Stimulated activated naive CD8-positive, alpha-beta T cell treated with anti-CD3 and anti-CD28 coated beads, Interleukin-15, amount 100 ng/mL, for 72 hours (primary cell): ENCODE measurements at regions not wholly inside any gene's neighbourhood (a gene's known extent, or its start where the extent isn't known, plus 50 kb on each side); places are given as distances from the start of the nearest gene placed in this dataset.
"Not testable (repeated sequence)": the region's sequence is repeated elsewhere in the genome, so short reads cannot be mapped to it uniquely, and the experiment has no call there.

Experiments
- ATAC-seq: fragments of 150-1000 bp; cut with Tn5 transposase; 2 replicates; pipeline ENCODE4 v1.10.0; 2021; ENCODE audit warnings: mild to moderate bottlenecking, moderate library complexity
- DNase-seq, 2 donors: peaks; one replicate each; pipeline ENCODE4 v3.0.0; 2021 to 2022
- H3K27ac Mint-ChIP-seq, 2 donors: one replicate each; pipeline ENCODE4 v1.8.0; 2022; ENCODE audit warnings: mild to moderate bottlenecking in 2 of 2, mixed read lengths in 2 of 2, moderate library complexity in 2 of 2
- H3K27me3 Mint-ChIP-seq: one replicate; pipeline ENCODE4 v1.8.0; 2022; ENCODE audit warnings: mixed read lengths
- H3K4me1 Mint-ChIP-seq: one replicate; pipeline ENCODE4 v1.8.0; 2022; ENCODE audit warnings: mild to moderate bottlenecking, mixed read lengths
- H3K4me3 Mint-ChIP-seq, 2 donors: one replicate each; pipeline ENCODE4 v1.8.0; 2022; ENCODE audit warnings: mild to moderate bottlenecking in 2 of 2, mixed read lengths in 2 of 2, moderate library complexity in 1 of 2
- H3K9me3 Mint-ChIP-seq, 2 donors: one replicate each; pipeline ENCODE4 v1.8.0; 2022; ENCODE audit warnings: mixed read lengths in 2 of 2

- Mint-ChIP-seq H3K4me1 (no peaks in the 10 kb centered on the region), H3K27me3 (no peaks in the 10 kb centered on the region), H3K27ac (no peak overlapping the region), H3K4me3 (no peak overlapping the region), H3K9me3 (peaks cover 0 to 8% of the 10 kb centered on the region in 2 donors)
- ATAC-seq (no peak), DNase-seq (no peak)
These were observed 205.3 kb downstream of the ZIC4 start for GRCh38 chr3:147201086-147201485.

- peaks cover 0 to 8% of the 10 kb centered on the region in 2 donors for H3K9me3 Mint-ChIP-seq
- no peak for ATAC-seq
- H3K27ac Mint-ChIP-seq: no peak overlapping the region
- no peaks in the 10 kb centered on the region for H3K4me1 Mint-ChIP-seq
- no peak overlapping the region for H3K4me3 Mint-ChIP-seq
- H3K27me3 Mint-ChIP-seq: no peaks in the 10 kb centered on the region
- no peak for DNase-seq
These were observed 205.8 kb downstream of the ZIC4 start for GRCh38 chr3:147200545-147200944.

- Mint-ChIP-seq H3K4me1 (no peaks in the 10 kb centered on the region), H3K27ac (no peak overlapping the region), H3K9me3 (no peaks in the 10 kb centered on the region), H3K4me3 (no peak overlapping the region), H3K27me3 (no peaks in the 10 kb centered on the region)
- DNase-seq: no peak
- ATAC-seq: no peak
These were observed 208.6 kb downstream of the ZIC4 start for GRCh38 chr3:147197739-147198138.

GRCh38 chr3:147195887-147196286 is 210.5 kb downstream of the ZIC4 start:
- DNase-seq: no peak
- H3K9me3 Mint-ChIP-seq: no peaks in the 10 kb centered on the region
- no peaks in the 10 kb centered on the region for H3K4me1 Mint-ChIP-seq
- no peak for ATAC-seq
- no peaks in the 10 kb centered on the region for H3K27me3 Mint-ChIP-seq
- no peak overlapping the region for H3K27ac Mint-ChIP-seq
- H3K4me3 Mint-ChIP-seq: no peak overlapping the region

- ATAC-seq: no peak
- no peak overlapping the region for H3K4me3 Mint-ChIP-seq
- H3K4me1 Mint-ChIP-seq: no peaks in the 10 kb centered on the region
These were observed 214.5 kb downstream of the ZIC4 start for GRCh38 chr3:147191795-147192385.

GRCh38 chr3:147189016-147189415 is 217.3 kb downstream of the ZIC4 start:
- H3K4me1 Mint-ChIP-seq: no peaks in the 10 kb centered on the region
- H3K9me3 Mint-ChIP-seq: peaks cover 0 to 6% of the 10 kb centered on the region in 2 donors
- H3K27me3 Mint-ChIP-seq: no peaks in the 10 kb centered on the region
- no peak for DNase-seq
- no peak overlapping the region for H3K4me3 Mint-ChIP-seq
- H3K27ac Mint-ChIP-seq: no peak overlapping the region
- no peak for ATAC-seq

More at GRCh38 chr3:147191795-147192385, 214.5 kb downstream of the ZIC4 start:
- peak in 1 of 2 donors; percentile 1 for DNase-seq
- Mint-ChIP-seq H3K27ac (no peak overlapping the region), H3K9me3 (no peaks in the 10 kb centered on the region), H3K27me3 (no peaks in the 10 kb centered on the region)

- DNase-seq (no peak), ATAC-seq (no peak)
- Mint-ChIP-seq H3K27me3 (no peaks in the 10 kb centered on the region), H3K27ac (no peak overlapping the region), H3K4me3 (no peak overlapping the region), H3K4me1 (no peaks in the 10 kb centered on the region), H3K9me3 (peaks cover 0 to 6% of the 10 kb centered on the region in 2 donors)
These were observed 218.7 kb downstream of the ZIC4 start for GRCh38 chr3:147187687-147188086.

- peaks cover 0 to 6% of the 10 kb centered on the region in 2 donors for H3K9me3 Mint-ChIP-seq
- DNase-seq (no peak), ATAC-seq (no peak)
- H3K4me3 Mint-ChIP-seq: no peak overlapping the region
- no peaks in the 10 kb centered on the region for H3K4me1 Mint-ChIP-seq
- H3K27me3 Mint-ChIP-seq: no peaks in the 10 kb centered on the region
- no peak overlapping the region for H3K27ac Mint-ChIP-seq
These were observed 220.6 kb downstream of the ZIC4 start for GRCh38 chr3:147185781-147186180.

- DNase-seq (no peak), ATAC-seq (no peak)
- Mint-ChIP-seq H3K9me3 (peaks cover 0 to 6% of the 10 kb centered on the region in 2 donors), H3K27me3 (no peaks in the 10 kb centered on the region), H3K4me1 (no peaks in the 10 kb centered on the region), H3K27ac (no peak overlapping the region), H3K4me3 (no peak overlapping the region)
These were observed 221.5 kb downstream of the ZIC4 start for GRCh38 chr3:147184794-147185193.

- Mint-ChIP-seq H3K27me3 (no peaks in the 10 kb centered on the region), H3K27ac (no peak overlapping the region), H3K4me3 (no peak overlapping the region), H3K4me1 (no peaks in the 10 kb centered on the region), H3K9me3 (peaks cover 4 to 6% of the 10 kb centered on the region in 2 donors)
- no peak for DNase-seq
- no peak for ATAC-seq
These were observed 233.1 kb downstream of the ZIC4 start for GRCh38 chr3:147173257-147173656.

GRCh38 chr3:147162743-147163142 is 243.6 kb downstream of the ZIC4 start:
- H3K9me3 Mint-ChIP-seq: peaks cover 0 to 3% of the 10 kb centered on the region in 2 donors
- no peak for ATAC-seq

GRCh38 chr3:147161833-147162232 is 244.5 kb downstream of the ZIC4 start:
- Mint-ChIP-seq H3K27ac (no peak overlapping the region), H3K27me3 (no peaks in the 10 kb centered on the region), H3K4me1 (no peaks in the 10 kb centered on the region), H3K9me3 (peaks cover 0 to 12% of the 10 kb centered on the region in 2 donors), H3K4me3 (no peak overlapping the region)
- no peak for DNase-seq
- no peak for ATAC-seq

More at GRCh38 chr3:147162743-147163142, 243.6 kb downstream of the ZIC4 start:
- no peak for DNase-seq
- Mint-ChIP-seq H3K4me1 (no peaks in the 10 kb centered on the region), H3K4me3 (no peak overlapping the region), H3K27me3 (no peaks in the 10 kb centered on the region), H3K27ac (no peak overlapping the region)

- Mint-ChIP-seq H3K4me1 (no peaks in the 10 kb centered on the region), H3K27ac (no peak overlapping the region), H3K27me3 (no peaks in the 10 kb centered on the region), H3K9me3 (peaks cover 2 to 18% of the 10 kb centered on the region in 2 donors), H3K4me3 (no peak overlapping the region)
- DNase-seq (no peak), ATAC-seq (no peak)
These were observed 245.4 kb downstream of the ZIC4 start for GRCh38 chr3:147160984-147161383.

- H3K4me3 Mint-ChIP-seq: no peak overlapping the region
These were observed 247.2 kb downstream of the ZIC4 start for GRCh38 chr3:147159141-147159540.

GRCh38 chr3:147157631-147158030 is 248.7 kb downstream of the ZIC4 start:
- Mint-ChIP-seq H3K4me3 (no peak overlapping the region), H3K27me3 (no peaks in the 10 kb centered on the region), H3K4me1 (no peaks in the 10 kb centered on the region), H3K9me3 (peaks cover 4 to 21% of the 10 kb centered on the region in 2 donors), H3K27ac (no peak overlapping the region)
- ATAC-seq (no peak), DNase-seq (no peak)

More at GRCh38 chr3:147159141-147159540, 247.2 kb downstream of the ZIC4 start:
- H3K27ac Mint-ChIP-seq: no peak overlapping the region
- H3K27me3 Mint-ChIP-seq: no peaks in the 10 kb centered on the region
- no peaks in the 10 kb centered on the region for H3K4me1 Mint-ChIP-seq
- ATAC-seq: no peak
- no peak for DNase-seq
- H3K9me3 Mint-ChIP-seq: peaks cover 4 to 21% of the 10 kb centered on the region in 2 donors

- H3K9me3 Mint-ChIP-seq: peaks cover 4 to 21% of the 10 kb centered on the region in 2 donors
- H3K27me3 Mint-ChIP-seq, DNase-seq, H3K4me1 Mint-ChIP-seq, ATAC-seq, H3K4me3 Mint-ChIP-seq, H3K27ac Mint-ChIP-seq: not testable (repeated sequence)
These were observed 251.4 kb downstream of the ZIC4 start for GRCh38 chr3:147154988-147155387.
